H1 (cell line): ENCODE measurements at regions not wholly inside any gene's neighbourhood (a gene's known extent, or its start where the extent isn't known, plus 50 kb on each side); places are given as distances from the start of the nearest gene placed in this dataset.

Experiments used
- CTCF ChIP-seq, 3 experiments: IDR thresholded peaks; 1 replicate in 2 of 3; 2 replicates in 1 of 3; pipeline versions ENCODE4 v1.5.1 to v1.6.1; 2011; ENCODE audit warnings: low read length in 3 of 3, mild to moderate bottlenecking in 3 of 3, inconsistent platforms in 2 of 3, low read depth in 1 of 3, moderate library complexity in 1 of 3; ENCODE audit not compliant: insufficient read depth in 1 of 3; ENCODE audit errors: control extremely low read depth in 1 of 3
- JUN ChIP-seq: IDR thresholded peaks from 2 replicates; pipeline ENCODE4 v1.6.1; 2011; ENCODE audit warnings: low read depth, mild to moderate bottlenecking, improper control_type of control experiment, low read length
- RXRA ChIP-seq: IDR thresholded peaks from 2 replicates; pipeline ENCODE4 v1.6.1; 2011; ENCODE audit warnings: low read depth, mild to moderate bottlenecking, low read length, moderate library complexity; ENCODE audit not compliant: insufficient read depth

GRCh38 chr14:61872452-61872851 lies 110.2 kb downstream of the SNAPC1 start:
- TF ChIP-seq JUN (no peak), CTCF (IDR thresholded peaks at IDR 0.05; ENCODE audit: control extremely low read depth in 1 of 3, insufficient read depth in 1 of 3, low read depth in 1 of 3, low read length in 3 of 3) (no peak), RXRA (no peak)
